Left forelimb (tissue), 1 donor: ENCODE measurements at regions not wholly inside any gene's neighbourhood (a gene's known extent, or its start where the extent isn't known, plus 50 kb on each side); places are given as distances from the start of the nearest gene placed in this dataset.

Source experiments
- DNase-seq: peaks from one replicate; pipeline ENCODE4 v3.0.0-alpha.2; 2018; ENCODE audit warnings: low spot score

DNA sequence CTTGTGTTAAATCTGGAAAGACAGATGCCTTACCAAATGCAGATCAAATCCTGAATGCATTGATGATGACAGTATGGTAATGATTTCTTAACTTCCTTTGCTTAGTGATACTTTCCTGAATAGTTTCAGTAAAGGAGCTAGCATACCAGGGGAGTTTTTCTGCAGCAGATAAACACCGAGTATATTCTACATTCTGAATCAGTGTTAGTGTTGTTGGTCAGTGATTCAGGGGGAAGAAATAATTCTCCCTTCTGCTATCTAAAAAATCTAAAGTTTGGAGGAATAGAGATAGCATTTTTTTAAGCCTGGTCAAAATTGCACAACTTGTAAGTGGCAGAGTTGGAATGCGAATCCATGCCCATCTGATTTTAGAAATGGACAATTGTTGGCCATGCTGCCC, 512.2 kb upstream of the MARCKS start:
- no peak for DNase-seq

DNA sequence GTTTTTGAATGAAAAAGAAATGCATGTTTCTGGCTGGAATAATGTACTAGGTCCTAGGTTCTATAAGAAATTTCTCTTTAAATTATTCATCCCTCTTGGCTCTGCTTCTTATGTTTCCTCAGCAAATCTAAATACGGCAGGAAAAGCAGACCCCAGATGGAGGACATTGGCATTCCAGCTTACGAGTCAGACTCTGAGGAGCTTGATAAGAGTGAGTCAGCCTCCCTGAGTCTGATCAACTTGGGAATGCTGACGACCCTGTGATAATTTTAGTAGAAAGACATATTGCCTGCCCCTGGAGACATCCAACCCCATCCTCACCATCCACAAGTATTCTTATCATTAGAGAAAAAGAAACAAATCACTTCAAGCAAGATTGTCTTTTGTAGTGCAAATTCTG, 509.7 kb upstream of the MARCKS start:
- DNase-seq, result no peak

DNA sequence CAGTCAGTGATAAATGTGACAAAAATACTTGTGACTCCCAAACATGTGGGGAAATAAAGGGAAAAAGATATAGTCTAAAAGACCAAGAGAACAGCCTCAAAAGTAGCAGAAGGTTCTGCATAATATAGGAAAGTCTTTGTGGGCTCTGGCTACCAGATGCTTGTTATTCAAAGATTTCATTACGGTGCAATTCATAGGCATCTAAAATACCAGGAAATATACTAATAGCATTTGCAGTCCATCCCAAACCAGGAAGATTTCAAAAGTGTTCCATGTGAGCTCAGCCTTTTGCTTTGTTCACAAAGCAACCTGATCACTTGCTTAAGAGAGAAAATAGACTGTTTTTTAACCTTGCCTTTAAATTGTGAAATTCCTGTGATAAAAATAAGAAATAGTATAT, 506.7 kb upstream of the MARCKS start:
- no peak for DNase-seq

DNA sequence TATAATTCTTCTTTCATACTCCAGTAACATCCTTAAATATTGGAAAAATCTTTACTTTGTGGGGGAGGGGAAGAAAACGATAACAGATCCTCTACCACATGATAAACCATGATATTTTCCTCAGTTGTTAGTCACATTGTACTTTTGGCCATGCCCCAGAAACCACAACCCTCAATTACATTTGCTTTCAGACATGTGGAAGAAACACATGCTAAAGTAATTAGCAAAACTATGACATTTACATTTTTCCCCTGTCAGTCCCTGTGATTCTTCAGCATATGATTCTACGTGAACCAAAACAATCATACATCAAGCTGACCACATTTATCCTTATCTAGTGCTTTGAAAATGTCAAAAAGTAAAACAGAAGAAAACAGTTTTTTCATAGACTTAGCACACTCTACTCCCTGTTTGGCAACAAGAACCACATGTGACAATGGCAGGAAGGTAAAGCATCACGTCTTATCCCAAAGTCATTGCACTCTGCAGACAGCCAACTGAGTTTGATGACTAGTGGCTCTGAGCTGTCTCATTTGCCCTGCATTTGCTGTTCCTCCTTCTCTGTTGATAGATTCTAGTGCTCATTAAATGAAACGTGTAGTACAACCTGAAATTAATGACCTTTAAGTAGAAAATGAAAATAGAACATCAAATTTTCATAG, 505.8 kb upstream of the MARCKS start:
- no peak for DNase-seq

DNA sequence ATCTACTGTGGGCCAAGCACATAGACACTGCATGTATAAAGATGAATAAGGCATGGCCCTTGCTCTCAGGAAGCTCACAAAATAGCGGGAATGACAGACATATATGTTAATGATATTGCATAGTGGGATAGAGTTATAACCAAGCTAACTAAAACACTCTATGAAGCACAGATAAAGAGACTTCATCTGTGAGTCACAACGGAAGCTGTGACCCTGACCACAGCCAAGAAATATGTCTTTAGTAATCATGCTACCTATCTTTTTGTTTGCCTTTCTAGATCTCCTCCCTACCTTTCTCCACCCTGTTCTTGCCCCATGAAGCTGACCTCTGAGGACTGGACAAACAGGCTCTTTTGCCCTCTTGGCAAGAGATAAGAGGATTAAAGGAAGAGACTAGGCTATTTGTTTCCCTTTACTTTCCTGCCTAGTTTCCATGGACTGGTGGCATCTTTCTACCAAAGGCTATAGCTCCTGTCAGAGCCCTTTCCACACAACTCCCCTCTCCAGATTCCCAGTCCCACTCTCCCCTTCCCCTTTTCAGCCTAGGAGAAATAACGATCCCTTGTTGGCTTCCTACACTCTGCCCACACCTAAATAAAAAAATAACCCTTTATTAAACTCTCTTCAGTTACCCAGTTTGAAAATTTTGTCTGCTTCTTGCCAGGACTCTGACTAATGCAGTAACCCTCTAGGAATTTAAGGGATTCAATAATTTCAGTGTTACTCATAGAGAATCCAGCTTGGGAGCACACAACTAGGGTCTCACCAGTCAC, 504.9 kb upstream of the MARCKS start:
- DNase-seq, result no peak

DNA sequence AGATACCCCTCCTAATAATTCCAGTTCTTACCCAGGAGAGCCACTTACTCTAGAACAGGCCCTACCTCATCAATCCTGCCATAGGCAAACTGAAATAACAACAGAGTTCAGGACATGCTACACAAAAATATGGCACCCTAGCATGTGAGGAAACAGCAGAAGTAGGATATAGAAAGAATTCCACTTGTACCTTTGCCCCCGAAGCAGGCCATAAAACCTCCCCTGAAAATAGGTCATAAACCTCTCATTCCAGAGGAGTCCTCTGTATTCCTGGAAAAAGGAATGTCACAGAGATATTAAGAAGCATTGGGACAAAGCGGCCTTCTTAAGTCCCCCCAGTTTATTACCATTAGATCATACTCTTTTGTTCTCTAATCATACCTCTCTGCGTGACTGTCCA, 504.3 kb upstream of the MARCKS start:
- no peak for DNase-seq

DNA sequence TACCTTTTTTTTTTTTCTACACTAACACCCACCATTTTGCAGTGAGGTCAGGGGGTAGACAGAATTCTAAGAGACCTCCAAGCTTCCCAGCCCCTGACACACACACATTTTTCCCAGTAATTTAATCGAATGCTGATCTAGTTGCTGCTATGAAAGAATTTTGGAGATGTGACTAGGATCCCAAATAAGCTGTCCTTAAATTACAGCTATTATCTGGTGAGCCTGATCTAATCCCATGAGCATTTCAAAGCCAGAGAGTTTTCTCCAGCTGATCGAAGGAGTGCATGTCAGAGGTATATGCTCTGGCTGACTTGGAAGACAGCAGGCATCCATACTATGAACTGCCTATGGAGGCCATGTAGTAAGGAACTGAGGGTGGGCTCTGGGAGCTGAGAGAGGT, 503.8 kb upstream of the MARCKS start:
- no peak for DNase-seq

DNA sequence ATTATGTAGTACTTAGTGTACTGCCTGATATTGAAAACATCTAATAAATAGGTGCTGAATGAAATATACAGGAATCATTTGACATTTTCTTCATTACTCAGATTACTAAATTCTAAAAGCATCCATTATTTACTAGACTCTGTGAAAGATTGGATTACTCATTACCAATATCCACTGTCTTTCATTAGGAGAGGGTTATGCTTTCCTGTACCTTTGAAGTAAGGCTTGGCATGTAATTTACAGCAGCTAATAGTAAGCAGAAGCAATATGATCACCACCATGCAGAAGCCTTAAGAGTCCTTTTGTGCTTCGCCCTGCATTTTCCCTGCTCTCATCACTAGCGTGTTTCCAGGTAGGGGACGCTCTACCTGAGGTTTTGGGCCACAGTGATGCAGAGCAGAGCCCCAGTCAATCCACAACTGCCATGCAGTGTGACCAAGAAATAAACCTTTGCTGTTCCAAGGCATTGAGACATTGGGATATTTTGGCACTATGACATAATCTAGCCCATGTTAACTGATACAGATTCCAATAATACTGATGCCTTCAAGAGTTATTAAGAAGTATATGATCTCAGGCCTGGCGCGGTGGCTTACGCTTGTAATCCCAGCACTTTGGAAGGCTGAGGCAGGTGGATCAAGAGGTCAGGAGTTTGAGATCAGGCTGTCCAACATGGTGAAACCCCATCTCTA, 502.8 kb upstream of the MARCKS start:
- DNase-seq, result no peak

DNA sequence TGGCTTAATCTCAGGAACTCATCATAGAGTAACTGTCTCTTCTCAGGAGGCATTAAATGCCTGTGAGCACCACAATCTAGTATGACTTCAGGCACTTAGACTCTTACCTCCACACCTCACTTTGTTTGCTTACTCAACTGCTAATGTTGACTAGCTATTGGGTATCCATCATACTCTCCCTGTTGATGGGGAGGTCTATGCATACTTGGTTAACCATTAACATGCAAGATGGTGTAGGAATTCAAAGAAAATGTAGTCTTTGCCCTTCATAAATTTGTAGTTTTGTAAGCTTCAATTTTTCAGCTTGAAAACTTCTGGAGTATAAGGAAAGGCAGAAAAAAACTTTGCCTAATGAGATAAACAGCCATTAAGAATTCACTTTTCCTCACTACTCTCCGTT, 501.0 kb upstream of the MARCKS start:
- no peak for DNase-seq

DNA sequence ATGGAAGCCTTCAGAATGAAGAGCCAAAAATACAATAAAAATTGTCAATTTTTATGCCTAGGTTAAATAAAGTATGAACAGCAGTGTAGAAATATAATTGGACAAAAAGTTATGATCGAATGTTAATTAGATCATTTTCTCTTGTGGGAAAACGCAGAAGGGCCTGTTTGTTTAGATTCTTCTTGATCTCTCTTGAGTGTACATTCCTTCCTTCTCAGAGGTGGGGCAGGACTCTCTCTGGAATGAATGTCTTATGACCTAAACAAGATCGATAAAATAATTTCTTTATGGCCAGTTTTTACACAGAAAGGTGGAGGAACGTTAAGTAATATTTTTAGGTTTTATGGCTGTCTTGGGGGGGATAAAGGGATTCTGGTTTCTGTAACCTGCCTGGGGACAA, 500.1 kb upstream of the MARCKS start:
- DNase-seq, result no peak

DNA sequence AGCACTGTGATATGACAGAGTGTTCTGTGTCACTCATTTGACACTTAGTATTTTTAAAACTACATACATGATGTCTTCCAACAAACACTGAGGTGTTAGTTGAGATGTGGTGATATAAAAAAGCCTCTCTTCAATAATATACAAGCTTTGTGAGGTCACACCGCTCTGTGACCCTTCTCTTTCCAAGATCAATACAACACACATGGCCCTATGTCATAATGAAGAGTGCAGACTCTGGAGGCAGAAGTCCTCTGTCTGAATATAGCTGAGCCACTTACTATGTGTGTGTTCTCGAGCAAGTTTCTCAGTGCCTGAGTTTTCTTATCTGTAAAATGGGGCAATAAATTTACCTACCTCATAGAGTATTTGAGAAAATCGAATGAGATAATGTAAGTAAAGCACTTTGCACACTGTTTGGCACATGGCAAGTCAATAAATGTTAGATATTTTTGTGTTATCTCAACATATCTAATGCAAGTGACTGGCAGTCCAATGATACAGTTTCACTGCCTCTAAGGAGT, 499.0 kb upstream of the MARCKS start:
- no peak for DNase-seq

DNA sequence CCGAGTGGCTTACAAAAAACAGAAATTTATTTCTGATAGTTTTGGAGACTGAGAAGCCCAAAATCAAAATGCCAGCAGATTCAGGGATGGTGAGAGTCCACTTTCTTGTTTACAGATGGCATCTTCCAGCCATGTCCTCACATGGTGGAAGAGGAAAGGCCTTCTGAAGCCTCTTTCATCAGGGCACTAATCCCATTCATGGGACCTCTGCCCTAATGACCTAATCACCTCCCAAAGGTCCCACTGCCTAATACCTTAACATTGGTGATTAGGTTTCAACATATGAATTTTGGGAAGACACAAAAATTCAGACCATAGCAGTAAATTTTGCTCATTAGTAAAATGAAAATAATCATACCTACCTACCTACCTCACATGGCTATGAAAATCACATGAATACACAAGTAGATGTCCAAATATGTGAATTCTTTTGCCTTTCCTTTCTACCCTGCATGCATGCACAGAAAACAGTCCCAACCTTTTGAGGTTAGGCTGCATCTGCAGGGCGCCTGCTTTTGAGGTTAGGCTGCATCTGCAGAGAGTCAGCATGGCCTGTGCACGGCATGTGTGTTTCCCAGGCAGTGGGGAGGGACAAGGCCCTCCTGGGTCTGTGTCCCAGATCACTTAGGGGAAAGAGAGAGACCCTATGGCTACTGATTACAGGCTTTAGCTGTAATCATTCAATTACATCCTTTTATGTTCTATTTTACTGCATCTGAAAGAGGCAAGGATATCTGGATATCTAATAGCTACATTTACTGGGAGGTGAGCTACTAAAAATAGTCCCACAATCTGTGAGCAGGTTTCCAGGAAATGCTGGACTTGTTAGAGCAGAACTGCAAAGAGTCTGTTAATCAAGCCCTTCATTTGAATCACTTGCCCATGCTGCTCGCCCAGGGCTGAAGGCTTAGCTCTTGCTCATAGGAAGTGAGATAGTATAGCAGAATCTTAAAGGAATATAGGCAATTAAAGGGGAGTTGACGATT, 497.7 kb upstream of the MARCKS start:
- DNase-seq, result no peak

DNA sequence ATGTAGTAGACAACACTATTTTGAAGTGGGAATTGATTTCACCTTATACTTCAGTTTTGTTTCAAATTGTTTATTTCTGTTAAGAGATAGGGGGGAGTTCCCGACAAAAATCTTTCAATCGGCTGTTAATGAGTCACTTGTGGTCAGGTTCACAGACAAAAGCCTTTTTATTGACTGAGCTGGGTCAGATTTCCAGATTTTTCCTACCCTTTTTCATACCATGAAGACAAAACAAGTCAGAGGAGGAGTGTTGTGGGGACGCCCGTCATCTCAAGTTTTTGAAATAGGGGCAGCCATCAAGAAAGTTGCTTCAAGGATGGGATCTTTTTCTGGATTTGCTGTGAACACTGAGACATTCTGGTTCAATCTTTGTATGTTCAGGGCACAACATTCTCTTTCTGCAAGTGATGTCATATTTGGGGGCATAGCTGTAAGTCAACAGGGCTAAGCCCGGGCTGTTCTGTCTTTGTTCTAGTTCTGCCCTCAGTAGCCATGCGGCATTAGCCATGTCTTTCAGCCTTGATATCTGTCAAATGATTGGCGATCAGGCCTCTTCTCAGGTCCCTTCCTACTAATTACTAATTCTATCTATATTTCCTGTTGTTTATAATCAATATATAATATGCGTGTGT, 496.0 kb upstream of the MARCKS start:
- DNase-seq, result no peak

DNA sequence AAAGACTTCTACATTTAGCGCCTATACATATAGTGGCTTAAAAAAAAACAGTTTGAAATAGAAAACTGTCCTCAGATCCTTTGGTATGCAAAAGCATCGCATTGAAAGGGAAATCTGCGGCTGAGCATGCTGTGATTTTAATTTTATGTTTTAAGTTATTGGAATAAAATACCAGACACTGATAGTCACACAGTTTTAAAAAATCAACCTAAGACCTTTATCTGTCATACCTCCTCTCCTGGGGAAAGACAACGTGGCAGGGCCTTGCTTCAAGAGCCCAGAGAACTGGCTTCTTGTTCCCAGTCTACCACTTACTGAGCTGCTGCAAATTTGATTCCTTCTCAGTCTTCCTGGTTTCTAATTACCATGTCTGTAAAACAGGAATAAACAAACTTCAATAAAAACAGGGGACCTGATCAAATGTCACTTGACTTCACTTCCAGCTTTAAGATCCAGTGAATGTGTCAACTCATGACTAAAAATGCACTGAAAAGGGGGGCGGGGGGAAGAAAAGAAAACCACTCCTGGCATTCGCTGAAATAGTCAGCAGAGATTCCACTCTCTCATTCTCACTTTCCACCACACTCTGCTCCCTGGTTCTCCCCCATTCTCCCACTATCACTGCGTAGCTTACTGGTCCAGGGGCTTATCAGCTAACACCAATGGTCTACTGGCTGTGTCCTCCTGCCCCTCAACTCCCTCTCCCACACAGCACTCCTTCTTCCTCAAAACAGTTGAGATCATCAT, 494.7 kb upstream of the MARCKS start:
- DNase-seq, result no peak

DNA sequence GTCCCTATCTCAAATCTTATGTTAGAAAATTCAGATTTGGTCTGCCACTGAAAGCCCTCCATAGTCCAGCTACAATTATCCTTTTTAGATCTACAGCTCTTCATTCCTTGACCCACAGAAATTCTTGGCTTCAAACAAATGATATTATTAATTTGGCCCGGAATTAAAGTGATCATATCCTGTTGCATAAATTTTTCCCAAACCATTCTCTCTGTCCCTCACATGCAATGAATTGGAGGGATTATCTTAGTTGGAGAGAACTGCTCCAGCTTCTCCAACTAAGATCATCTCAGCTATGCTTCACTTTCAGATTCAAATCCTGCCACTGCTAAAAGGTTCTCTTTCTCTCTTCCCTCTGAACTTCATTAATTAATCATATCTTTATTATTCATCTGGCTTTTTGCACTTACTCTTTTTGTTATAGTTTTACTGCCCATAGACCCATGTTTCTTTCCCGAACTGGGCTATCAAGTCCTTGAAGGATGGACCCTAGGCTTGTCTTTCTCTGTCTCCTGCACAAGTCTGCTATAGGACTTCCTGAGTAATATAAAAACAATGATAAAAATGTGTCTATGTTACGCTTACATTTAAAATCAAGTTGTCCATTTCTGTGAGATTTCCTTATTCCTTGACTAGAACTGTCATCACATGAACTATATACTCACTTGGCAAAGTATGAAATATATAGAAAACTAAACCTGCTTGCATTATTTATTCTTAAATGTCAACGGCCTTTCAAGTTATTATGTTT, 493.9 kb upstream of the MARCKS start:
- DNase-seq, result no peak

DNA sequence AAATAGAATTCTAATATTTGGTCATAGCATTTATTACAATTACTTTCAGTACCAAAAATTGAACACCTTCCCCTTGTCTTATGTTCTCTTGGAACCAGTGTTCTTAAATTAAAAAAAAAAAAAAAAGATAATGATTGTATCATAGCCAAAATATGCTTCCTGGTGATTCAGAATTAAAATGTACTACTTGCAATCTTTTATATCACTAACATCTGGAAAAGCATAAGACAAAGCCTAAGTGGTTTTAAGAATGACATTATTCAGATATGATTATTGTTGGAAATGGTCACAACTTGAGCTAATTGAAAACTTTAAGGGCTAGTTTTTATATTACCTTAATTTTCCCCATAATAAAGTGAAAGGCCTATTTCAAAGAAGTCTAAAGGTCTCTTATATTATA, 493.3 kb upstream of the MARCKS start:
- DNase-seq, result no peak

DNA sequence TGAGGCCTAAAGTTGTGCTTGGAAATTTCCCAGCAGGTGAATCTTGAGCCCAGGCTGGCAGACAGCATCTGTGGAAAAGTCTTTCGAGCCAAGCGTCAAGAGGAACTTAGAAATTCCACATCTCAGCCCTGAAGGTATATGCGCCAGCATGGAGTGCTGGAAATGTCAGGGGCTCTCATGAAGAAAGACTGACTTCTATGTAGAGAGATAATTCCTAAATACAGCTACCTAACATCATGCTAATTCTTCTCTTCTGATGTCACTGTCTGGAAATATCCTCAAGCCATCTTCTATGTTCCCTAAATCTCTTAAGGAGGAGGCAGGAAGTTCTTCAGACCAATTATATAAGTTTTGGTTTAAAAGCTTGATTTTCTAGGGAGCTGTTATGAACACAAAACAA, 492.4 kb upstream of the MARCKS start:
- DNase-seq, result no peak

DNA sequence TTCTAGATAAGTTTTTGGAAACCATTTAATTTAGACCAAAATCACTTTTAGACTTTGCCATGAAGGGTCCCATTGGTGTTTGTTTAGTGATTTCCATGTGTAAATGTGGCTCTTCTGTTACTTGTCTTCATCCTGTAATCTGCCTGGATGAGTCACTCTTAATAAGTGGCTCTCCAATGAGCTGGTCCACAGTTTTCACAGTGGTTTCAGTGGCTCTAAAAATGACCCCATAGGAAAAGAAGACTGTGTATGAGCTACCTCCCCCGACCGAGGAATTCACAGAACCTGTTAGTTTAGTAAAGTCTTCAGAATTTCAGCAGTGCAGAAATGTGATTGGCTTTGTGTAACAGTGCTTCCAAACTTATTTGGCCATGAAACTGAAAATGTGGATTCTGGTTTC, 492.0 kb upstream of the MARCKS start:
- DNase-seq, result no peak

DNA sequence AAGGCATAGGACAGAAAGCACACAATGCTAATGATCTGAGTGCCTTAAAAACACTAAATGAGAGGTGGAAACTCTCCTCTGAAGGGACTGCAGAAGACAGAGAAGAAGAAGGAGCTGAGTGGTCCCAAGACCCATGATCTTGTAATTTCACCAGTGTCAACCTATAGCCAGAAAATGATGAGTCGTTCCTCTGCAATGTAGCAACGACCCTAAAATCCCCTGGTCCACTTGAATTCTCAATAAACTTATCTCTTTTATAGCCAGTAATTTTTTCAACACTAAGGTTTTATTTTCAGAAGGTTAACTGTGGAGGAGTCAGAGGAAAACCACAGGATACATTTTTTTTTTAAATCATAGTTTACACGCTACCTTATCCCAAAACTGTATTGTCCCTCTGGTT, 490.6 kb upstream of the MARCKS start:
- DNase-seq, result no peak
